HEK293 (cell line): ENCODE measurements at regions not wholly inside any gene's neighbourhood (a gene's known extent, or its start where the extent isn't known, plus 50 kb on each side); places are given as distances from the start of the nearest gene placed in this dataset.

ENCODE experiments used
- CTCF ChIA-PET: fragments of 350-600 bp; formaldehyde crosslinking; extraction: SDS; loops from one replicate; lab custom pipeline; 2021; ENCODE audit warnings: antibody characterized with exemption; lab: Yijun Ruan, JAX
- POLR2A ChIA-PET: fragments of 300-600 bp; formaldehyde crosslinking; extraction: SDS; loops from one replicate; lab custom pipeline; 2020; ENCODE audit warnings: antibody characterized with exemption, inconsistent platforms; lab: Yijun Ruan, JAX
- H3K27ac ChIP-seq: fragments of 200-500 bp; sonication (Bioruptor generic); 2 replicates; pipeline ENCODE4 v1.5.1; 2014; ENCODE audit warnings: low read depth, low read length, control low read depth, inconsistent platforms; ENCODE audit errors: extremely low read depth
- H3K36me3 ChIP-seq, 2 experiments: fragments of 200-500 bp in 1 of 2; sonication (Bioruptor generic) in 1 of 2; 1 replicate in 1 of 2; 2 replicates in 1 of 2; pipeline ENCODE4 v1.5.1; 2014 to 2017; ENCODE audit warnings: inconsistent platforms in 2 of 2, low read length in 2 of 2; ENCODE audit not compliant: control insufficient read depth in 2 of 2, insufficient read depth in 1 of 2
- H3K4me1 ChIP-seq: fragments of 200-500 bp; sonication (Bioruptor generic); 2 replicates; pipeline ENCODE4 v1.5.1; 2014; ENCODE audit warnings: mild to moderate bottlenecking, low read length, inconsistent platforms; ENCODE audit not compliant: control insufficient read depth, insufficient read depth
- H3K4me3 ChIP-seq: 2 replicates; pipeline ENCODE4 v1.5.1; 2011; ENCODE audit warnings: low read depth, mild to moderate bottlenecking, control low read depth, low read length, moderate library complexity
- H3K9me3 ChIP-seq: fragments of 200-500 bp; sonication (Bioruptor generic); 2 replicates; pipeline ENCODE4 v1.5.1; 2014; ENCODE audit warnings: low read depth, low read length, inconsistent platforms; ENCODE audit not compliant: control insufficient read depth, insufficient read depth
- BCL11A ChIP-seq: fragments of 450-650 bp; formaldehyde crosslinking; IDR thresholded peaks from 2 replicates; pipeline ENCODE4 v1.5.1; 2016; ENCODE audit warnings: low read depth, missing biosample characterization, missing genetic modification characterization
- PRDM4 ChIP-seq: fragments of 450-650 bp; formaldehyde crosslinking; IDR thresholded peaks from 2 replicates; pipeline ENCODE4 v1.5.1; 2017; ENCODE audit warnings: missing biosample characterization, missing genetic modification characterization
- SP2 ChIP-seq: fragments of 450-650 bp; formaldehyde crosslinking; IDR thresholded peaks from 2 replicates; pipeline ENCODE4 v1.5.1; 2016; ENCODE audit warnings: missing biosample characterization, missing genetic modification characterization
- ZFHX2 ChIP-seq: fragments of 450-650 bp; formaldehyde crosslinking; conservative IDR thresholded peaks from 2 replicates; pipeline ENCODE4 v1.5.1; 2016; ENCODE audit warnings: missing biosample characterization, missing genetic modification characterization
- ZNF19 ChIP-seq: fragments of 450-650 bp; formaldehyde crosslinking; IDR thresholded peaks from 2 replicates; pipeline ENCODE4; 2016; ENCODE audit warnings: missing biosample characterization, missing genetic modification characterization, low read depth
- ZNF341 ChIP-seq: fragments of 450-650 bp; formaldehyde crosslinking; IDR thresholded peaks from 2 replicates; pipeline ENCODE4; 2016; ENCODE audit warnings: low read depth, missing biosample characterization, missing genetic modification characterization
- ZNF350 ChIP-seq: fragments of 450-650 bp; formaldehyde crosslinking; IDR thresholded peaks from 2 replicates; pipeline ENCODE4 v1.5.0; 2017; ENCODE audit warnings: missing biosample characterization, mild to moderate bottlenecking, missing genetic modification characterization
- ZNF544 ChIP-seq: fragments of 450-650 bp; formaldehyde crosslinking; IDR thresholded peaks from 2 replicates; pipeline ENCODE4 v1.5.0; 2017; ENCODE audit warnings: missing biosample characterization, missing genetic modification characterization
- ZNF555 ChIP-seq: fragments of 450-650 bp; formaldehyde crosslinking; conservative IDR thresholded peaks from 2 replicates; pipeline ENCODE4 v1.5.1; 2017; ENCODE audit warnings: missing biosample characterization, mild to moderate bottlenecking, missing genetic modification characterization, inconsistent platforms
- ZNF558 ChIP-seq: fragments of 450-650 bp; formaldehyde crosslinking; IDR thresholded peaks from 2 replicates; pipeline ENCODE4 v1.5.1; 2016; ENCODE audit warnings: missing biosample characterization, missing genetic modification characterization
- ZNF621 ChIP-seq: fragments of 450-650 bp; formaldehyde crosslinking; IDR thresholded peaks from 2 replicates; pipeline ENCODE4 v1.5.1; 2017; ENCODE audit warnings: missing biosample characterization, missing genetic modification characterization
- ZNF768 ChIP-seq: fragments of 450-650 bp; formaldehyde crosslinking; IDR thresholded peaks from 2 replicates; pipeline ENCODE4 v1.5.1; 2018; ENCODE audit warnings: missing biosample characterization, mild to moderate bottlenecking, missing genetic modification characterization
- ZSCAN30 ChIP-seq: fragments of 450-650 bp; IDR thresholded peaks from 2 replicates; pipeline ENCODE4 v1.5.1; 2018; ENCODE audit warnings: missing biosample characterization, mild to moderate bottlenecking, missing genetic modification characterization, moderate library complexity
- TF ChIP-seq, protein P1 (sequence below): fragments of 450-650 bp; formaldehyde crosslinking; IDR thresholded peaks from 2 replicates; pipeline ENCODE4 v1.5.1; 2016; ENCODE audit warnings: missing biosample characterization, missing genetic modification characterization
- TF ChIP-seq, protein P2 (sequence below): fragments of 450-650 bp; formaldehyde crosslinking; IDR thresholded peaks from 2 replicates; pipeline ENCODE4 v1.5.1; 2016; ENCODE audit warnings: missing biosample characterization, missing genetic modification characterization, borderline replicate concordance
- TF ChIP-seq, protein P3 (sequence below): fragments of 450-650 bp; formaldehyde crosslinking; IDR thresholded peaks from 2 replicates; pipeline ENCODE4 v1.5.1; 2016; ENCODE audit warnings: missing biosample characterization, missing genetic modification characterization

DNA sequence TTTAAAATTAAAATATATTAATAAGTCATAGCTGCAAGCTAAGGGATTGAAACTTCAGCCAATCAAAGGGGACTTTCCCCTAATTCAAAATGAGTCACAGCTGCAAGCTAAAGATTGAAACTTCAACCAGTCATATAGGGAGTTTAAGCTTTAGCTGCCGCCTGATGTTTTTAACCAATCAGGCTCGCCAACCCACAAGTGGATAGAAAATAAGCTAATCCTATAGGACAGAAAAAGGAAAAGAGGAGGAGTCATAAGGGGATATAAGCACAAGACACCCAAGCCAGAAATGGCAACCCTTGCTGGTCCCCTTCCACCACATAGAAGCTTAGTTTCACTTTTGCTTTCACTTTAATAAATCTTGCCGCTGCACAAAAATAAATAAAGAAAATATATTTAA is 1154.6 kb downstream of the GALC start:
- H3K4me1 ChIP-seq = no peaks in the 10 kb centered on the region
- no peak overlapping the region for H3K27ac ChIP-seq
- CTCF ChIA-PET = no interaction called here
- TF ChIP-seq ZNF341 (tag by site-specific recombination) = no peak
- TF ChIP-seq ZNF558 (tag by site-specific recombination) = no peak
- TF ChIP-seq, protein P1, sequence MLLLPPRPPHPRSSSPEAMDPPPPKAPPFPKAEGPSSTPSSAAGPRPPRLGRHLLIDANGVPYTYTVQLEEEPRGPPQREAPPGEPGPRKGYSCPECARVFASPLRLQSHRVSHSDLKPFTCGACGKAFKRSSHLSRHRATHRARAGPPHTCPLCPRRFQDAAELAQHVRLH = no peak
- TF ChIP-seq, protein P2, sequence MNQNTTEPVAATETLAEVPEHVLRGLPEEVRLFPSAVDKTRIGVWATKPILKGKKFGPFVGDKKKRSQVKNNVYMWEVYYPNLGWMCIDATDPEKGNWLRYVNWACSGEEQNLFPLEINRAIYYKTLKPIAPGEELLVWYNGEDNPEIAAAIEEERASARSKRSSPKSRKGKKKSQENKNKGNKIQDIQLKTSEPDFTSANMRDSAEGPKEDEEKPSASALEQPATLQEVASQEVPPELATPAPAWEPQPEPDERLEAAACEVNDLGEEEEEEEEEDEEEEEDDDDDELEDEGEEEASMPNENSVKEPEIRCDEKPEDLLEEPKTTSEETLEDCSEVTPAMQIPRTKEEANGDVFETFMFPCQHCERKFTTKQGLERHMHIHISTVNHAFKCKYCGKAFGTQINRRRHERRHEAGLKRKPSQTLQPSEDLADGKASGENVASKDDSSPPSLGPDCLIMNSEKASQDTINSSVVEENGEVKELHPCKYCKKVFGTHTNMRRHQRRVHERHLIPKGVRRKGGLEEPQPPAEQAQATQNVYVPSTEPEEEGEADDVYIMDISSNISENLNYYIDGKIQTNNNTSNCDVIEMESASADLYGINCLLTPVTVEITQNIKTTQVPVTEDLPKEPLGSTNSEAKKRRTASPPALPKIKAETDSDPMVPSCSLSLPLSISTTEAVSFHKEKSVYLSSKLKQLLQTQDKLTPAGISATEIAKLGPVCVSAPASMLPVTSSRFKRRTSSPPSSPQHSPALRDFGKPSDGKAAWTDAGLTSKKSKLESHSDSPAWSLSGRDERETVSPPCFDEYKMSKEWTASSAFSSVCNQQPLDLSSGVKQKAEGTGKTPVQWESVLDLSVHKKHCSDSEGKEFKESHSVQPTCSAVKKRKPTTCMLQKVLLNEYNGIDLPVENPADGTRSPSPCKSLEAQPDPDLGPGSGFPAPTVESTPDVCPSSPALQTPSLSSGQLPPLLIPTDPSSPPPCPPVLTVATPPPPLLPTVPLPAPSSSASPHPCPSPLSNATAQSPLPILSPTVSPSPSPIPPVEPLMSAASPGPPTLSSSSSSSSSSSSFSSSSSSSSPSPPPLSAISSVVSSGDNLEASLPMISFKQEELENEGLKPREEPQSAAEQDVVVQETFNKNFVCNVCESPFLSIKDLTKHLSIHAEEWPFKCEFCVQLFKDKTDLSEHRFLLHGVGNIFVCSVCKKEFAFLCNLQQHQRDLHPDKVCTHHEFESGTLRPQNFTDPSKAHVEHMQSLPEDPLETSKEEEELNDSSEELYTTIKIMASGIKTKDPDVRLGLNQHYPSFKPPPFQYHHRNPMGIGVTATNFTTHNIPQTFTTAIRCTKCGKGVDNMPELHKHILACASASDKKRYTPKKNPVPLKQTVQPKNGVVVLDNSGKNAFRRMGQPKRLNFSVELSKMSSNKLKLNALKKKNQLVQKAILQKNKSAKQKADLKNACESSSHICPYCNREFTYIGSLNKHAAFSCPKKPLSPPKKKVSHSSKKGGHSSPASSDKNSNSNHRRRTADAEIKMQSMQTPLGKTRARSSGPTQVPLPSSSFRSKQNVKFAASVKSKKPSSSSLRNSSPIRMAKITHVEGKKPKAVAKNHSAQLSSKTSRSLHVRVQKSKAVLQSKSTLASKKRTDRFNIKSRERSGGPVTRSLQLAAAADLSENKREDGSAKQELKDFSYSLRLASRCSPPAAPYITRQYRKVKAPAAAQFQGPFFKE (tag by site-specific recombination) = no peak
- TF ChIP-seq ZNF19 (tag by site-specific recombination) = no peak
- TF ChIP-seq ZNF768 (tag by site-specific recombination) = no peak
- TF ChIP-seq SP2 (tag by site-specific recombination) = no peak
- no peak for TF ChIP-seq PRDM4 (tag by site-specific recombination)
- TF ChIP-seq ZNF621 (tag by site-specific recombination) = no peak
- no peak for TF ChIP-seq BCL11A (tag by site-specific recombination)
- TF ChIP-seq ZNF544 (tag by site-specific recombination) = no peak
- POLR2A ChIA-PET = no interaction called here
- H3K36me3 ChIP-seq = no peaks in the 10 kb centered on the region
- no peak overlapping the region for H3K4me3 ChIP-seq
- H3K9me3 ChIP-seq = no peaks in the 10 kb centered on the region

DNA sequence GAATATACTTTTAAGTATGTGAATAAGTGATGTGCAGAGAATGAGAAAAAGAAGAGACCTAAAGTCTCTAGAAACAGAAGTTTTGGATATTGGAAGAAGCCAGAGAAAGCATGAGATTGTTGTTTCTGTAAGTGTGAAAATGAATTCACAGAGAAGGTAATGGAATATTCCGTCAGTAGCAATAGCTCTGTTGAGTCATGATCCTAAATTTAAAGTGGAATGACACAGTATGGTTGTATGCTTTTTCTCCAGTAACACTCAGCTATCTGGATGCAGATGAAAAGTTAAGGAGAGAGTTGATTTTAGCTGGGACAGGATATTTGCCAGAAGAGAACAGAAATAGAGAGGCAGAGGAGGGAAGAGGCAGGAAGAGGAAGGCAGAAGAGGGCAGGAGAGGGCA is 1166.3 kb downstream of the GALC start:
- no peaks in the 10 kb centered on the region for H3K4me1 ChIP-seq
- CTCF ChIA-PET = no interaction called here
- no peaks in the 10 kb centered on the region for H3K36me3 ChIP-seq
- H3K9me3 ChIP-seq = no peaks in the 10 kb centered on the region
- H3K4me3 ChIP-seq = no peak overlapping the region
- no peak overlapping the region for H3K27ac ChIP-seq
- TF ChIP-seq, protein P3, sequence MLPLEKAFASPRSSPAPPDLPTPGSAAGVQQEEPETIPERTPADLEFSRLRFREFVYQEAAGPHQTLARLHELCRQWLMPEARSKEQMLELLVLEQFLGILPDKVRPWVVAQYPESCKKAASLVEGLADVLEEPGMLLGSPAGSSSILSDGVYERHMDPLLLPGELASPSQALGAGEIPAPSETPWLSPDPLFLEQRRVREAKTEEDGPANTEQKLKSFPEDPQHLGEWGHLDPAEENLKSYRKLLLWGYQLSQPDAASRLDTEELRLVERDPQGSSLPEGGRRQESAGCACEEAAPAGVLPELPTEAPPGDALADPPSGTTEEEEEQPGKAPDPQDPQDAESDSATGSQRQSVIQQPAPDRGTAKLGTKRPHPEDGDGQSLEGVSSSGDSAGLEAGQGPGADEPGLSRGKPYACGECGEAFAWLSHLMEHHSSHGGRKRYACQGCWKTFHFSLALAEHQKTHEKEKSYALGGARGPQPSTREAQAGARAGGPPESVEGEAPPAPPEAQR (tag by site-specific recombination) = no peak
- TF ChIP-seq ZFHX2 (tag by site-specific recombination) (no peak), ZSCAN30 (tag by site-specific recombination) (no peak), ZNF555 (tag by site-specific recombination) (no peak), ZNF350 (tag by site-specific recombination) (no peak)
- POLR2A ChIA-PET = no interaction called here
